ENCODE measurements at regions not wholly inside any gene's neighbourhood (a gene's known extent, or its start where the extent isn't known, plus 50 kb on each side); places are given as distances from the start of the nearest gene placed in this dataset.

DNA sequence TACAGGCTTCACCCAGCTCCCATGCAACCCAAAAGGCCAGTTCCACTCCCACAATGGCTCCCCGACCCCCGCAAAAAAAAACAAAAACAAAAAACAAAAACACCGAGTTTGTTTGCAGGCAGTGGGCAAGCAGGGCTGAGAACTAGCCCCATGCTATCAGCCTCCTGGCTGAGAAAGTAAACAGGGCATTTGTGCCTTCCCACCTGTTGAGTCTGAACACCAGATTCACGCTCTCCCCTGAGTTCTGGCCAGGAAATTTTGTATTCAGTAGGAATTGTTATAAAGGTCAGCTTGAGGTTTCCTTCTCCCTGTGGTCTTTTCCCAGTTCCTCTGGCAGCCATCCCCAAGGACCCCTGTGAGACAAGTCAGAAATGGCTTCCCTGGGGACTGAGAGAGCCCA is 1066.5 kb downstream of the GLUD2 start:
- Histone ChIP-seq H3K14ac (ENCODE audit: low read length) (no peak overlapping the region), H3K4me1 (ENCODE audit: control insufficient read depth in 1 of 2, insufficient read depth in 2 of 2, low read length in 2 of 2) (no peaks in the 10 kb centered on the region), H2BK5ac (ENCODE audit: low read depth, low read length, poor library complexity) (no peak overlapping the region), H3K4ac (ENCODE audit: low read depth, low read length) (no peak overlapping the region), H3K9me3 (ENCODE audit: insufficient read depth, low read depth, low read length) (no peaks in the 10 kb centered on the region), H2AFZ (ENCODE audit: insufficient read depth, low read length, poor library complexity) (no peak overlapping the region), H4K91ac (ENCODE audit: low read depth, low read length) (no peak overlapping the region), H2BK120ac (ENCODE audit: insufficient read depth, low read length, poor library complexity) (no peak overlapping the region), H2BK12ac (ENCODE audit: low read length) (no peak overlapping the region), H3K4me2 (ENCODE audit: low read length) (no peak overlapping the region), H2AK5ac (ENCODE audit: low read length) (no peak overlapping the region), H3K36me3 (ENCODE audit: control insufficient read depth in 1 of 2, insufficient read depth in 2 of 2, low read length in 2 of 2) (no peaks in the 10 kb centered on the region), H3K23ac (ENCODE audit: low read length) (no peak overlapping the region), H3K79me1 (ENCODE audit: low read length) (no peaks in the 10 kb centered on the region), H3K79me2 (ENCODE audit: control insufficient read depth, insufficient read depth, low read length, poor library complexity) (no peaks in the 10 kb centered on the region), H3K4me3 (ENCODE audit: low read depth, low read length) (no peak overlapping the region), H4K12ac (ENCODE audit: low read depth, low read length) (no peak overlapping the region), H3K27ac (ENCODE audit: low read depth, low read length) (no peak overlapping the region), H4K8ac (ENCODE audit: low read depth, low read length) (no peak overlapping the region), H3K9ac (ENCODE audit: low read length) (no peak overlapping the region), H3K18ac (ENCODE audit: low read length) (no peak overlapping the region), H3K27me3 (ENCODE audit: insufficient read depth, low read length) (no peaks in the 10 kb centered on the region)
- no CpG with 5 or more reads among the region's 4 CpGs for WGBS (ENCODE audit: extremely low coverage, insufficient coverage, insufficient read length)
- no peak for DNase-seq

DNA sequence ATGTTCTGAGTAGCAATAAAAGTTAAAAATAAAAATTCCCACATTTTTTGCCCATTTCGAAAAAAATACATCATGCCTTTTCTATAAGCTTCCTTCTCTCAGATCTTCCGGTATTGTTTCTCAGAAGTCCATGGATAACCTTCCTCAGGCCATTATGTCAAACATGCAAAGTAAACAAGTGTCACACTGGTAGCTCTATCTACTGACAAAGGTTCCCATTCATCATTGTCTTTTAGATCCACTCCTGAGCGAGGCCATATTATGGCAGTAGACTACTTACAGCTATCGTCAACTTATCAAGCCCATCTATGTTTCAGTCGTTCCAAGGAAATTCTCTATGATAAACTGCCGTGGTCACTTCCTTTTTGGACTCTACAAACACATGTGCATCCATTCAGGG is 1068.2 kb downstream of the GLUD2 start:
- H3K79me1 ChIP-seq (ENCODE audit: low read length), result no peaks in the 10 kb centered on the region
- H2BK5ac ChIP-seq (ENCODE audit: low read depth, low read length, poor library complexity), result no peak overlapping the region
- H3K4me1 ChIP-seq (ENCODE audit: control insufficient read depth in 1 of 2, insufficient read depth in 2 of 2, low read length in 2 of 2), result no peaks in the 10 kb centered on the region
- no peak for DNase-seq
- H3K4ac ChIP-seq (ENCODE audit: low read depth, low read length), result no peak overlapping the region
- no peak overlapping the region for H3K23ac ChIP-seq (ENCODE audit: low read length)
- H4K8ac ChIP-seq (ENCODE audit: low read depth, low read length), result no peak overlapping the region
- no peaks in the 10 kb centered on the region for H3K9me3 ChIP-seq (ENCODE audit: insufficient read depth, low read depth, low read length)
- no peak overlapping the region for H3K4me3 ChIP-seq (ENCODE audit: low read depth, low read length)
- no peak overlapping the region for H2AK5ac ChIP-seq (ENCODE audit: low read length)
- no peak overlapping the region for H4K12ac ChIP-seq (ENCODE audit: low read depth, low read length)
- H3K14ac ChIP-seq (ENCODE audit: low read length), result no peak overlapping the region
- no peaks in the 10 kb centered on the region for H3K79me2 ChIP-seq (ENCODE audit: control insufficient read depth, insufficient read depth, low read length, poor library complexity)
- H3K27me3 ChIP-seq (ENCODE audit: insufficient read depth, low read length), result no peaks in the 10 kb centered on the region
- H3K27ac ChIP-seq (ENCODE audit: low read depth, low read length), result no peak overlapping the region
- H3K36me3 ChIP-seq (ENCODE audit: control insufficient read depth in 1 of 2, insufficient read depth in 2 of 2, low read length in 2 of 2), result no peaks in the 10 kb centered on the region
- H2AFZ ChIP-seq (ENCODE audit: insufficient read depth, low read length, poor library complexity), result no peak overlapping the region
- H4K91ac ChIP-seq (ENCODE audit: low read depth, low read length), result no peak overlapping the region
- no peak overlapping the region for H3K18ac ChIP-seq (ENCODE audit: low read length)
- no CpG with 5 or more reads among the region's 6 CpGs for WGBS (ENCODE audit: extremely low coverage, insufficient coverage, insufficient read length)
- no peak overlapping the region for H2BK12ac ChIP-seq (ENCODE audit: low read length)
- H2BK120ac ChIP-seq (ENCODE audit: insufficient read depth, low read length, poor library complexity), result no peak overlapping the region
- no peak overlapping the region for H3K4me2 ChIP-seq (ENCODE audit: low read length)
- no peak overlapping the region for H3K9ac ChIP-seq (ENCODE audit: low read length)

DNA sequence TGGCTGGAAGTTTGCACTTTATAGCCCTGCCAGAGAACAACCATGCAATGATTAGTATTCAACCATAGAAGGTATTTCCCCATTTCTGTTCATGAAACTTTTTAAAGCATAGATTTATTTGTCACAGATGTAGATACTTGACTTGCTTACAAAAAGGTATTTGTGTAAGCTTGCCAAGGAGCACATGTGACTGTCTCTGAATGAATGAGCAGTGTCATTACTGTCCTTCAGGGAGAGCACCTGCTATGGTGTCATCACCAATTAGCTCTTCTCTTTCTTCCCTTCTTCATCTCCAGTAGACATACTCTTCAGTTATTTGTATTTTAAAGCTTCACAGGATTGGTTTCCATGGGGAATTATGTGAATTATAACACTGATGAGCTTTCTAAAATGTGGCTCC is 1064.7 kb upstream of the GRIA3 start:
- no peak overlapping the region for H3K18ac ChIP-seq (ENCODE audit: low read length)
- H2AFZ ChIP-seq (ENCODE audit: insufficient read depth, low read length, poor library complexity), result no peak overlapping the region
- no peaks in the 10 kb centered on the region for H3K79me1 ChIP-seq (ENCODE audit: low read length)
- H3K23ac ChIP-seq (ENCODE audit: low read length), result no peak overlapping the region
- no peak overlapping the region for H3K4me2 ChIP-seq (ENCODE audit: low read length)
- H3K9me3 ChIP-seq (ENCODE audit: insufficient read depth, low read depth, low read length), result no peaks in the 10 kb centered on the region
- no peak overlapping the region for H2AK5ac ChIP-seq (ENCODE audit: low read length)
- no peak overlapping the region for H4K91ac ChIP-seq (ENCODE audit: low read depth, low read length)
- H3K27ac ChIP-seq (ENCODE audit: low read depth, low read length), result no peak overlapping the region
- no peaks in the 10 kb centered on the region for H3K79me2 ChIP-seq (ENCODE audit: control insufficient read depth, insufficient read depth, low read length, poor library complexity)
- no peak overlapping the region for H3K4me3 ChIP-seq (ENCODE audit: low read depth, low read length)
- no peaks in the 10 kb centered on the region for H3K36me3 ChIP-seq (ENCODE audit: control insufficient read depth in 1 of 2, insufficient read depth in 2 of 2, low read length in 2 of 2)
- no peak for DNase-seq
- no peak overlapping the region for H2BK120ac ChIP-seq (ENCODE audit: insufficient read depth, low read length, poor library complexity)
- H3K4me1 ChIP-seq (ENCODE audit: control insufficient read depth in 1 of 2, insufficient read depth in 2 of 2, low read length in 2 of 2), result no peaks in the 10 kb centered on the region
- no peak overlapping the region for H3K4ac ChIP-seq (ENCODE audit: low read depth, low read length)
- no peak overlapping the region for H3K9ac ChIP-seq (ENCODE audit: low read length)
- H3K27me3 ChIP-seq (ENCODE audit: insufficient read depth, low read length), result no peaks in the 10 kb centered on the region
- H4K12ac ChIP-seq (ENCODE audit: low read depth, low read length), result no peak overlapping the region
- H3K14ac ChIP-seq (ENCODE audit: low read length), result no peak overlapping the region
- H2BK12ac ChIP-seq (ENCODE audit: low read length), result no peak overlapping the region
- no peak overlapping the region for H2BK5ac ChIP-seq (ENCODE audit: low read depth, low read length, poor library complexity)
- no peak overlapping the region for H4K8ac ChIP-seq (ENCODE audit: low read depth, low read length)

DNA sequence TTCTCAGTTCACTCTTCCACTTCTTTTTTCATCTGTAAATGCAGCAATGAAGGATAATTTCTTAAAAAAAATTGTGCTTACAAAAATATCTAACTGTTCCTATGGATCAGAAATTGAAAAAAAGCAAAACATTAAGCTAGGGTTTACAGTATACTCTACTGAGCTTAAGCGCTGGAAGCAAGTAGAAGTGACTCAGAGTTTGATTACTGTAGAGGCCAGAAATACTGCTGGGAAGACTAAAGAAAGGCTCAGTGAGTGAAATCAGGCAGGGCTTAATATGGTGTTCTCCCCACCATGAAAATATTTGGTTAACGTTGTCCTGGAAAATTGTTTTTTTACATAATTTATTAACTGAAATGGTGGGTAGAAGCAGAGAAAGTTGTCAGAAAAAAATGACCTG is 1061.8 kb upstream of the GRIA3 start:
- Histone ChIP-seq H3K79me1 (ENCODE audit: low read length) (no peaks in the 10 kb centered on the region), H3K4me1 (ENCODE audit: control insufficient read depth in 1 of 2, insufficient read depth in 2 of 2, low read length in 2 of 2) (no peaks in the 10 kb centered on the region), H3K79me2 (ENCODE audit: control insufficient read depth, insufficient read depth, low read length, poor library complexity) (no peaks in the 10 kb centered on the region), H3K27me3 (ENCODE audit: insufficient read depth, low read length) (no peaks in the 10 kb centered on the region), H2AFZ (ENCODE audit: insufficient read depth, low read length, poor library complexity) (no peak overlapping the region), H3K4me3 (ENCODE audit: low read depth, low read length) (no peak overlapping the region), H2BK120ac (ENCODE audit: insufficient read depth, low read length, poor library complexity) (no peak overlapping the region), H4K8ac (ENCODE audit: low read depth, low read length) (no peak overlapping the region), H3K14ac (ENCODE audit: low read length) (no peak overlapping the region), H2BK5ac (ENCODE audit: low read depth, low read length, poor library complexity) (no peak overlapping the region), H3K4me2 (ENCODE audit: low read length) (no peak overlapping the region), H4K12ac (ENCODE audit: low read depth, low read length) (no peak overlapping the region), H3K4ac (ENCODE audit: low read depth, low read length) (no peak overlapping the region), H3K9me3 (ENCODE audit: insufficient read depth, low read depth, low read length) (no peaks in the 10 kb centered on the region), H3K18ac (ENCODE audit: low read length) (no peak overlapping the region), H3K27ac (ENCODE audit: low read depth, low read length) (no peak overlapping the region), H2AK5ac (ENCODE audit: low read length) (no peak overlapping the region), H3K36me3 (ENCODE audit: control insufficient read depth in 1 of 2, insufficient read depth in 2 of 2, low read length in 2 of 2) (no peaks in the 10 kb centered on the region), H3K23ac (ENCODE audit: low read length) (no peak overlapping the region), H4K91ac (ENCODE audit: low read depth, low read length) (no peak overlapping the region), H3K9ac (ENCODE audit: low read length) (no peak overlapping the region), H2BK12ac (ENCODE audit: low read length) (no peak overlapping the region)
- no CpG with 5 or more reads among the region's 2 CpGs for WGBS (ENCODE audit: extremely low coverage, insufficient coverage, insufficient read length)
- DNase-seq, result no peak

DNA sequence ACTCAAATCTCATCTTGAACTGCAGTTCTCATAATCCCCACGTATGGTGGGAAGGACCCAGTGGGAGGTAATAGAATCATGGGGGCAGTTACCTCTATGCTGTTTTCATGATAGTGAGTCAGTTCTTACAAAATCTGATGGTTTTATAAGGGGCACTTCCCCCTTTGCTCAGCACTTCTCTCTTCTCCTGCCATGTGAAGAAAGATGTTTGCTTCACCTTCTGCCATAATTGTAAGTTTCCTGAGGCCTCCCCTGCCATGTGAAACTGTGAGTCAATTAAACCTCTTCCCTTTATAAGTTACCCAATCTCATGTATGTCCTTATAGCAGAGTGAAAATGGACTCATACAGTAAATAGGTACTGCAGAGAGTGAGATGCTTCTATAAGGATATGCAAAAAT is 1050.6 kb upstream of the GRIA3 start:
- H4K91ac ChIP-seq (ENCODE audit: low read depth, low read length), result no peak overlapping the region
- H3K36me3 ChIP-seq (ENCODE audit: control insufficient read depth in 1 of 2, insufficient read depth in 2 of 2, low read length in 2 of 2), result no peaks in the 10 kb centered on the region
- no peak overlapping the region for H4K8ac ChIP-seq (ENCODE audit: low read depth, low read length)
- H2AFZ ChIP-seq (ENCODE audit: insufficient read depth, low read length, poor library complexity), result no peak overlapping the region
- no peak overlapping the region for H3K14ac ChIP-seq (ENCODE audit: low read length)
- H3K9me3 ChIP-seq (ENCODE audit: insufficient read depth, low read depth, low read length), result no peaks in the 10 kb centered on the region
- H3K79me2 ChIP-seq (ENCODE audit: control insufficient read depth, insufficient read depth, low read length, poor library complexity), result no peaks in the 10 kb centered on the region
- H3K27ac ChIP-seq (ENCODE audit: low read depth, low read length), result no peak overlapping the region
- no peak overlapping the region for H3K4me2 ChIP-seq (ENCODE audit: low read length)
- no peak overlapping the region for H3K4ac ChIP-seq (ENCODE audit: low read depth, low read length)
- no peak for DNase-seq
- H2BK12ac ChIP-seq (ENCODE audit: low read length), result no peak overlapping the region
- H2BK5ac ChIP-seq (ENCODE audit: low read depth, low read length, poor library complexity), result no peak overlapping the region
- H4K12ac ChIP-seq (ENCODE audit: low read depth, low read length), result no peak overlapping the region
- no peaks in the 10 kb centered on the region for H3K27me3 ChIP-seq (ENCODE audit: insufficient read depth, low read length)
- H2AK5ac ChIP-seq (ENCODE audit: low read length), result no peak overlapping the region
- no peak overlapping the region for H2BK120ac ChIP-seq (ENCODE audit: insufficient read depth, low read length, poor library complexity)
- no peak overlapping the region for H3K9ac ChIP-seq (ENCODE audit: low read length)
- H3K4me3 ChIP-seq (ENCODE audit: low read depth, low read length), result no peak overlapping the region
- H3K79me1 ChIP-seq (ENCODE audit: low read length), result no peaks in the 10 kb centered on the region
- no peak overlapping the region for H3K18ac ChIP-seq (ENCODE audit: low read length)
- no peaks in the 10 kb centered on the region for H3K4me1 ChIP-seq (ENCODE audit: control insufficient read depth in 1 of 2, insufficient read depth in 2 of 2, low read length in 2 of 2)
- H3K23ac ChIP-seq (ENCODE audit: low read length), result no peak overlapping the region
- no CpG with 5 or more reads among the region's 1 CpG for WGBS (ENCODE audit: extremely low coverage, insufficient coverage, insufficient read length)
